ENCODE measurements at regions not wholly inside any gene's neighbourhood (a gene's known extent, or its start where the extent isn't known, plus 50 kb on each side); places are given as distances from the start of the nearest gene placed in this dataset.

GRCh38 chr13:62360609-62361008 is 945.0 kb upstream of the PCDH20 start:
- H3K9me2 ChIP-seq (replicated peaks; ENCODE audit: insufficient read depth, low read length) = no peaks in the 10 kb centered on the region
- H3K4me2 ChIP-seq (ENCODE audit: low read depth, low read length, poor library complexity, severe bottlenecking) = peak overlapping the region; percentile 26
- H3K9me3 ChIP-seq (ENCODE audit: insufficient read depth, low read length) = 0 out of 2 replicates have a peak, but pooled peaks cover 4% of the 10 kb centered on the region
- no peak overlapping the region for H3K4me3 ChIP-seq (ENCODE audit: insufficient read depth, low read length, poor library complexity, severe bottlenecking)
- no peak overlapping the region for H3K27ac ChIP-seq (ENCODE audit: low read depth, low read length)
- H3F3A ChIP-seq (ENCODE audit: insufficient read depth) = no peaks in the 10 kb centered on the region
- H3K27me3 ChIP-seq (ENCODE audit: low read length) = no peaks in the 10 kb centered on the region
- no peaks in the 10 kb centered on the region for H4K20me1 ChIP-seq (ENCODE audit: low read depth, low read length)
- no peaks in the 10 kb centered on the region for H3K79me2 ChIP-seq (ENCODE audit: insufficient read depth, low read length)
- H3K36me3 ChIP-seq (ENCODE audit: low read length) = no peaks in the 10 kb centered on the region
- H2AFZ ChIP-seq (ENCODE audit: low read depth, low read length, severe bottlenecking) = peak overlapping the region; percentile 88
- TF ChIP-seq CTCF (IDR thresholded peaks at IDR 0.05; ENCODE audit: insufficient read depth, low read length, poor library complexity, severe bottlenecking) (no peak), EZH2phosphoT487 (conservative IDR thresholded peaks at IDR 0.05; ENCODE audit: low read length) (no peak)
- no peak overlapping the region for H3K9ac ChIP-seq (ENCODE audit: low read length)

GRCh38 chr13:62358646-62358932 is 942.9 kb upstream of the PCDH20 start:
- no peaks in the 10 kb centered on the region for H4K20me1 ChIP-seq (ENCODE audit: low read depth, low read length)
- no peaks in the 10 kb centered on the region for H3K9me3 ChIP-seq (ENCODE audit: insufficient read depth, low read length)
- no peaks in the 10 kb centered on the region for H3F3A ChIP-seq (ENCODE audit: insufficient read depth)
- H2AFZ ChIP-seq (ENCODE audit: low read depth, low read length, severe bottlenecking) = no peak overlapping the region
- H3K4me3 ChIP-seq (ENCODE audit: insufficient read depth, low read length, poor library complexity, severe bottlenecking) = no peak overlapping the region
- H3K9ac ChIP-seq (ENCODE audit: low read length) = no peak overlapping the region
- H3K27ac ChIP-seq (ENCODE audit: low read depth, low read length) = no peak overlapping the region
- H3K4me2 ChIP-seq (ENCODE audit: low read depth, low read length, poor library complexity, severe bottlenecking) = no peak overlapping the region
- TF ChIP-seq CTCF (IDR thresholded peaks at IDR 0.05; ENCODE audit: insufficient read depth, low read length, poor library complexity, severe bottlenecking) (no peak), EZH2phosphoT487 (conservative IDR thresholded peaks at IDR 0.05; ENCODE audit: low read length) (no peak)
- H3K36me3 ChIP-seq (ENCODE audit: low read length) = no peaks in the 10 kb centered on the region
- no peaks in the 10 kb centered on the region for H3K9me2 ChIP-seq (replicated peaks; ENCODE audit: insufficient read depth, low read length)
- no peaks in the 10 kb centered on the region for H3K79me2 ChIP-seq (ENCODE audit: insufficient read depth, low read length)
- no peaks in the 10 kb centered on the region for H3K27me3 ChIP-seq (ENCODE audit: low read length)

GRCh38 chr13:62357887-62358645 is 942.4 kb upstream of the PCDH20 start:
- H3F3A ChIP-seq (ENCODE audit: insufficient read depth) = no peaks in the 10 kb centered on the region
- no peaks in the 10 kb centered on the region for H4K20me1 ChIP-seq (ENCODE audit: low read depth, low read length)
- no peak overlapping the region for H3K27ac ChIP-seq (ENCODE audit: low read depth, low read length)
- H3K79me2 ChIP-seq (ENCODE audit: insufficient read depth, low read length) = no peaks in the 10 kb centered on the region
- H3K4me3 ChIP-seq (ENCODE audit: insufficient read depth, low read length, poor library complexity, severe bottlenecking) = no peak overlapping the region
- H3K36me3 ChIP-seq (ENCODE audit: low read length) = no peaks in the 10 kb centered on the region
- TF ChIP-seq CTCF (IDR thresholded peaks at IDR 0.05; ENCODE audit: insufficient read depth, low read length, poor library complexity, severe bottlenecking) = peak; percentile 30
- no peak for TF ChIP-seq EZH2phosphoT487 (conservative IDR thresholded peaks at IDR 0.05; ENCODE audit: low read length)
- H3K27me3 ChIP-seq (ENCODE audit: low read length) = no peaks in the 10 kb centered on the region
- H2AFZ ChIP-seq (ENCODE audit: low read depth, low read length, severe bottlenecking) = peak overlapping the region; percentile 97
- H3K9me3 ChIP-seq (ENCODE audit: insufficient read depth, low read length) = no peaks in the 10 kb centered on the region
- no peak overlapping the region for H3K9ac ChIP-seq (ENCODE audit: low read length)
- H3K9me2 ChIP-seq (replicated peaks; ENCODE audit: insufficient read depth, low read length) = no peaks in the 10 kb centered on the region
- H3K4me2 ChIP-seq (ENCODE audit: low read depth, low read length, poor library complexity, severe bottlenecking) = no peak overlapping the region

All from SU-DHL-6 (cell line).